LHCN-M2 (cell line): ENCODE measurements at regions not wholly inside any gene's neighbourhood (a gene's known extent, or its start where the extent isn't known, plus 50 kb on each side); places are given as distances from the start of the nearest gene placed in this dataset.
"Not testable (repeated sequence)": the region's sequence is repeated elsewhere in the genome, so short reads cannot be mapped to it uniquely, and the experiment has no call there.

Experiments
- DNase-seq: peaks from one replicate; pipeline ENCODE4 v3.0.0-alpha.2; 2012; ENCODE audit warnings: low read depth

- DNase-seq, result no peak
These were observed 634.1 kb downstream of the FSCB start for GRCh38 chr14:43872752-43873655.

GRCh38 chr14:43872222-43872621 is 634.9 kb downstream of the FSCB start:
- DNase-seq, result no peak

GRCh38 chr14:43858981-43859380 is 648.1 kb downstream of the FSCB start:
- no peak for DNase-seq

- no peak for DNase-seq
These were observed 651.5 kb downstream of the FSCB start for GRCh38 chr14:43855556-43855955.

GRCh38 chr14:43853541-43853940 is 653.5 kb downstream of the FSCB start:
- no peak for DNase-seq

GRCh38 chr14:43803076-43803689 is 703.9 kb downstream of the FSCB start:
- no peak for DNase-seq

- DNase-seq, result no peak
These were observed 711.4 kb downstream of the FSCB start for GRCh38 chr14:43795600-43796228.

- DNase-seq, result no peak
These were observed 713.5 kb downstream of the FSCB start for GRCh38 chr14:43793579-43793978.

- DNase-seq, result no peak
These were observed 714.1 kb downstream of the FSCB start for GRCh38 chr14:43792980-43793379.

- DNase-seq, result no peak
These were observed 716.4 kb downstream of the FSCB start for GRCh38 chr14:43790681-43791080.

- no peak for DNase-seq
These were observed 717.6 kb downstream of the FSCB start for GRCh38 chr14:43789458-43789857.

- DNase-seq, result no peak
These were observed 720.9 kb downstream of the FSCB start for GRCh38 chr14:43786066-43786762.

GRCh38 chr14:43784432-43784831 is 722.7 kb downstream of the FSCB start:
- DNase-seq, result not testable (repeated sequence)

GRCh38 chr14:43778937-43779639 is 728.0 kb downstream of the FSCB start:
- DNase-seq, result no peak

- DNase-seq, result no peak
These were observed 728.5 kb downstream of the FSCB start for GRCh38 chr14:43778570-43778936.

- no peak for DNase-seq
These were observed 741.6 kb downstream of the FSCB start for GRCh38 chr14:43765474-43765873.

GRCh38 chr14:43764433-43764832 is 742.6 kb downstream of the FSCB start:
- no peak for DNase-seq

GRCh38 chr14:43755707-43756106 is 751.4 kb downstream of the FSCB start:
- no peak for DNase-seq

GRCh38 chr14:43754838-43755237 is 752.2 kb downstream of the FSCB start:
- DNase-seq, result no peak

GRCh38 chr14:43745746-43746145 is 761.3 kb downstream of the FSCB start:
- DNase-seq, result no peak

GRCh38 chr14:43735932-43736331 is 771.2 kb downstream of the FSCB start:
- peak; percentile 2 for DNase-seq
